HG03139 (cell line): ENCODE measurements at regions not wholly inside any gene's neighbourhood (a gene's known extent, or its start where the extent isn't known, plus 50 kb on each side); places are given as distances from the start of the nearest gene placed in this dataset.

Experiments
- ATAC-seq: cut with Tn5 transposase; IDR thresholded peaks from one replicate; pipeline ENCODE4 v1.9.1; 2021; ENCODE audit not compliant: unreplicated experiment

GRCh38 chr1:60753036-60753900 lies 329.1 kb upstream of the NFIA start:
- no peak for ATAC-seq

GRCh38 chr1:60751306-60751705 lies 331.1 kb upstream of the NFIA start:
- no peak for ATAC-seq

- no peak for ATAC-seq
These were observed 335.0 kb upstream of the NFIA start for GRCh38 chr1:60747353-60747752.

- ATAC-seq = no peak
These were observed 336.0 kb upstream of the NFIA start for GRCh38 chr1:60746278-60746791.

GRCh38 chr1:60745484-60745883 lies 336.9 kb upstream of the NFIA start:
- no peak for ATAC-seq

- no peak for ATAC-seq
These were observed 340.0 kb upstream of the NFIA start for GRCh38 chr1:60742339-60742738.

GRCh38 chr1:60740154-60740553 lies 342.2 kb upstream of the NFIA start:
- no peak for ATAC-seq

GRCh38 chr1:60739729-60740128 lies 342.6 kb upstream of the NFIA start:
- no peak for ATAC-seq

GRCh38 chr1:60732977-60733401 lies 349.4 kb upstream of the NFIA start:
- ATAC-seq = no peak

- no peak for ATAC-seq
These were observed 351.0 kb upstream of the NFIA start for GRCh38 chr1:60731321-60731720.

GRCh38 chr1:60727552-60727951 lies 354.8 kb upstream of the NFIA start:
- ATAC-seq = no peak

- ATAC-seq = no peak
These were observed 365.9 kb upstream of the NFIA start for GRCh38 chr1:60716472-60716871.

GRCh38 chr1:60715970-60716369 lies 366.4 kb upstream of the NFIA start:
- ATAC-seq = no peak

GRCh38 chr1:60709426-60709825 lies 372.9 kb upstream of the NFIA start:
- no peak for ATAC-seq

- ATAC-seq = no peak
These were observed 377.3 kb upstream of the NFIA start for GRCh38 chr1:60705026-60705425.

- ATAC-seq = no peak
These were observed 379.2 kb upstream of the NFIA start for GRCh38 chr1:60703155-60703554.

GRCh38 chr1:60699325-60699724 lies 383.0 kb upstream of the NFIA start:
- no peak for ATAC-seq

GRCh38 chr1:60697204-60697994 lies 385.0 kb upstream of the NFIA start:
- ATAC-seq = no peak

- ATAC-seq = no peak
These were observed 385.8 kb upstream of the NFIA start for GRCh38 chr1:60696512-60696911.

- ATAC-seq = no peak
These were observed 386.6 kb upstream of the NFIA start for GRCh38 chr1:60695716-60696171.

GRCh38 chr1:60694980-60695379 lies 387.4 kb upstream of the NFIA start:
- no peak for ATAC-seq

- no peak for ATAC-seq
These were observed 390.3 kb upstream of the NFIA start for GRCh38 chr1:60692031-60692430.
